ENCODE measurements at regions not wholly inside any gene's neighbourhood (a gene's known extent, or its start where the extent isn't known, plus 50 kb on each side); places are given as distances from the start of the nearest gene placed in this dataset.
"Not testable (repeated sequence)": the region's sequence is repeated elsewhere in the genome, so short reads cannot be mapped to it uniquely, and the experiment has no call there.

DNA sequence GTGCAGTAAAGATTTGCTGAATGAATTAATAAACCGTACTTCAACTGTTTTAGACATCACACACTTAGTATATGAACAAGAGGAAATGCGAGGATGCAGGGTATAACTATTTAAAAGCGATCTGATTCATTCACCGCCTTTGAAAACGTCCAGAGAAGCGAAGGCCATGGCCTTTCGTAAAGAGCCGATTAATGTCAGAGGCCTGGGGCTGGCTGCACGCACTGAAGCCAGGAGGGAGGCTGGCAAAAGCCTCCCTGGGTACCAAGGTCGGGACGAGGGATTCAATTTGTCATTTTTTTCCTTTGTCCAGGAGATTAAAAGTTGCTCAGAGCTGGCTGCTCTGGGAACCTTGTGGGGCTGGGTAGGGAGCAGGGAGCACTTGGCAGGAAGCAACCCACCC is 307.4 kb downstream of the NPHP4 start:
- ATAC-seq, result no peak

DNA sequence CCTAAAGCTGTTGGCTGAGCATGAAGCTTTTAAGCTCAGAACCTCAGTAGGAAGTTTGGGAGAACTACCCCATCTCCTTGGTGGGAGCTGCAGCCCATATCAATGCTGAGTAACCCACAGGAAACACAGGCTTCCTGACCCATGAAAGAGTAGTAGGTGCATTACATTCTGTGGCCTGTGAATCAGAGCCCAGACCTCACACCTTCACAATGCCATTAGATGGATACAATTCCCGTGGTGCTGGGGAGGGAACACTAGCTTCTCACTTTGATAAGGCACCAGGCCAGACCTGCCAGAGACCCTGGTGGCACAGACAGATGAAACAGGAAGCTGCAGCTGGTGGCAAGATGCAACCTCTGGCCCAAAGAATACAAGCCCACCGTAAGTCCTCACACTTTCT is 308.8 kb downstream of the NPHP4 start:
- ATAC-seq, result no peak

DNA sequence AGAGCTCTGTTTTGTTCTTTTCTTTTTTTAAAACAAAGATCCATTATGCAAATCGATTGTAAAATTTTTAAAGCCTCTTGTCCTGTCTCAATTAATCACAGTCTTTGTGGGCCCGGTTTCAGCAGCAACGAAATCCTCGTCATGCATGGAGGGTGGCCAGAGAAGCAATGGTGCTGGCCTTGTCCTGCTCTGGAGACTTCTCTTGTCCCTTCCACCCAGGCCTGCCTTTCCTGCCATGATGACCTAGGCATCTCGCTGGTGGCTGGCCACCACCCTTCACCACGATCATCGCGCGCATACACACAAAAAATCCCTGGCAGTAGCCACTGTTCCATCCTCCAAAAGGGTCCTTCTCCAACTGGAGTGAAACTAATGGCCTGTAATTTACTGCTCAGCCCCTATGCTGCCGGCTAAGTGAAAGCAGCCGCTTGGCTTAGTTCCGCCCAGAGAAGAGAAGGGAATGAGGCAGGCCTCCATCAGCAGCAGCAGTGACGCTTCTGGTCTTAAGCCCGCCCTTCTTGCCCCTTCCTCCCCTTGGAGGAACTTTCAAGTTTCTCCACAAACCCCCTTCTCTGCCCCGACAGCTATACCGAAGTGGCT is 309.5 kb downstream of the NPHP4 start:
- no peak for ATAC-seq

DNA sequence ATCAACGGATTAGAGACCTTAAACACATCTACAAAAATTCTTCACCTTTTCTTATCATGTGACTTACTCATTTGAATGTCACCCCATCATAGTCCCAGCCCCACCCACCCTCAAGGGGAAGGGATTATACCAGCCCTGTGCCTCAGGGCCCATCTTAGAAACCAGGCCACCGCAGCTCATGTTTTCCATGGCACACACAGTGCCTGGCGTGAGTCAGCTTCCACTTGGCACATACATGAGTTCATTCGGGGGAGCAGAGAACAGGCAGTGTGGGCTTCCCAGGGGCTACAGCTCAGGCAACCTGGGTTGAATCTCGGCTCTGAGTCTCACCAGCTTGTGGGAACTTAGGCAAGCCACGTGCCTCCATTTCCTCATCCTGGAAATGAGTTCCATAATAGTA is 310.6 kb downstream of the NPHP4 start:
- no peak for ATAC-seq

DNA sequence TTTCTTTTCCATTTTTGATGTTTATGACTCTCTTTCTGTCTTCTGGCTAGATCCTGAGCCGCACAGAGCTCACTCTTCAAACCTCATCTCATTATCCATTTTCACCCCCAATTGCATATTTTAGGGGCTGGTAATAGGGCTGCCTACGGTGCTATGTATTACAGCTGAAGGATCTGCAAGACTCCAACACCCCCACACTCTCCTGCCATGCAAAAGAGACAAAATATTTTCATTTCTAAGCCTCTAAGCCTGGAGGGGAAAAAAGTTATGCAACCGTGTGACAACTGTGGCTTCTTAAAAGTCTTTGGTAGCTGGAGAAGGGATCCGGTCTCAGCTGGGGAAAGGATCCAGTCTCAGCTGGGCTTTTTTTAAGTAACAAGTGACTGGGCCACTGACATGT is 311.6 kb downstream of the NPHP4 start:
- ATAC-seq, result no peak

DNA sequence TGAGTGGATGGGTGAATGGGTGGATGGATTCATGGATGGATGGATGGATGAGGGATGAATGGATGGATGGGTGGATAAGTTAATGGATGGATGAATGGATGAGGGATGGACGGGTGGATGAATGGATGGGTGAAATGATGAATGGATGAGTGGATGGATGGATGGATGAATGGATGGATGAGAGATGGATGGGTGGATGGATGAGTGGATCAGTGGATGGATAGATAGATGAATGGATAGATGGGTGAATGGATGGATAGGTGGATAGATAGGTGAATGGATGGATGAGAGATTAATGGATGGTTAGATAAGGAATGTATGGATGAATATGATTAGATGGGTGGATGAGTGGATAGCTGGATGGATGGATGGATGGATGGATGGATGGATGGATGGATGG is 313.5 kb downstream of the NPHP4 start:
- no peak for ATAC-seq

DNA sequence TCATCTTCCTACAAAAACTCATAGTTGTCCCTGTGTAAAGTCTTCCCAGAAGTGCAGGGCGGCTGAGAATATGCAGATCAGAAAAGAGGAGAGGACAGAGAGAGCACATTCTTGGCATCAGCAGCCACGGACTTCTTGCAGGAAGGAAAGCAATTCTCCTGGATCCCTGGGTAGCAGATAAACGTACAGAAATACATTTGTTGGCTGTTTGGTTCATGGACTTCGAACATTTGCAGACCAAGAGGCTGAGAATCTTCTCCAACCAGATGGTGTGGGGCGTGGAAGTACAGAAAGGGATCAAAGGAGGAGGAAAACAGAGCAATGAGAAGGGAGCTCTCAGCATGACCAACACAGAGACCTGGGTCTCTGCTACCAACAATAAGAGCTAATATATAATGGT is 319.9 kb downstream of the NPHP4 start:
- not testable (repeated sequence) for ATAC-seq

DNA sequence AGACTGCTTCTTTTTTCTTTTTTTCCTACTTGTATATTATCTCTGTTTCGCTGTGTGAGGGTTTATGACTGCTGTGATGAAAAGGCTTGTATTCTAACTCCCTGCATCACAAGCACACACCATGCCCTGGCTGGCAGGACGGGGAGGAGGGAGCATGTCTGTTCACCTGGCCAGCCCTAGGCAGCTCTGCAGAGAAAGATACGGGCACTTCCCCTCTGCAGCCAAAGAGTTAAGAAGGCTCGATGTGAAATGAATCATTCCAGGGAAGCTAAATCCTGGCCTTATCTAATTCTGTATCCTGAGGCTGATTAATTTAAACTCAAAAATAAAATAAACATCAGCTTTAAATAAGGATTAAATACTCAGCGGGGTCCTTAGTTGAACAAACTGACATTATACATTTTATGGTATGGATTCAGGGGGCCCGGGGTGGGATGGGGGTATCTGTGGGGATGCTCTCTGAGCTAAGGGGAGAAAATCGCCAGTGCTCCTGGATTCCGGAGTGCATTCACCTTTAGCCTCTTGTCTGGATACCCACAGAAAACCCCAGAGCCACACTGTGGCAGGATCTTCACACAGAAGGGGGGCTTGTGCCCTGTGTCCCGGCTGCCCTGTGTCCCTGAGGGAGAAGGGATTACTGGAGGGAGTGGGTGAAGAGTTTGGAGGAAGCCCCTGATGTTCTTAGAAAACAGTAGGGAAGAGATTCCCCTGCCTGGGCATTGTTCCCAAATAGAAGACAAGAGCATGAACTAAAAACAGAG is 321.5 kb downstream of the NPHP4 start:
- no peak for ATAC-seq

DNA sequence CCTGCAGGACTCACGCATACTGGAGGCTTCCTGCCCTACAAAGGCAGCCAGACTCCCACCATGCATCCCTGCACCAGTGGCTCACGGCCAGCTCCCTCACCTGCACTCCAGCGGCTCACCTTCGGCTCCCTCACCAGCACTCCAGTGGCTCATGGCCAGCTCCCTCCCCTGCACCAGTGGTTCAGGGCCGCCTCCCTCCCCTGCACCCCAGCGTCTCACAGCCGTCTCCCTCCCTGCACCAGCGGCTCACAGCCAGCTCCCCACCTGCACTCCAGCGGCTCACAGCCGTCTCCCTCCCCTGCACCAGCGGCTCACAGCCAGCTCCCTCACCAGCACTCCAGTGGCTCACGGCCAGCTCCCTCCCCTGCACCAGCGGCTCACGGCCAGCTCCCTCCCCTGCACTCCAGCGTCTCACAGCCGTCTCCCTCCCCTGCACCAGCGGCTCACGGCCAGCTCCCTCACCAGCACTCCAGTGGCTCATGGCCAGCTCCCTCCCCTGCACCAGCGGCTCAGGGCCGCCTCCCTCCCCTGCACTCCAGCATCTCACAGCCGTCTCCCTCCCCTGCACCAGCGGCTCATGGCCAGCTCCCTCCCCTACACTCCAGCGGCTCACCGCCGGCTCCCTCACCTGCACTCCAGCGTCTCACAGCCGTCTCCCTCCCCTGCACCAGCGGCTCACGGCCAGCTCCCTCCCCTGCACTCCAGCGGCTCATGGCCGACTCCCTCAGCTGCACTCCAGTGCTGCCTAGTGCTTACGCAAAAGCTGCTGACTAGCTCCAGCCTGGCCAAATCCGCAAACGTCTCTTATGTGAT is 324.5 kb downstream of the NPHP4 start:
- ATAC-seq, result no peak

DNA sequence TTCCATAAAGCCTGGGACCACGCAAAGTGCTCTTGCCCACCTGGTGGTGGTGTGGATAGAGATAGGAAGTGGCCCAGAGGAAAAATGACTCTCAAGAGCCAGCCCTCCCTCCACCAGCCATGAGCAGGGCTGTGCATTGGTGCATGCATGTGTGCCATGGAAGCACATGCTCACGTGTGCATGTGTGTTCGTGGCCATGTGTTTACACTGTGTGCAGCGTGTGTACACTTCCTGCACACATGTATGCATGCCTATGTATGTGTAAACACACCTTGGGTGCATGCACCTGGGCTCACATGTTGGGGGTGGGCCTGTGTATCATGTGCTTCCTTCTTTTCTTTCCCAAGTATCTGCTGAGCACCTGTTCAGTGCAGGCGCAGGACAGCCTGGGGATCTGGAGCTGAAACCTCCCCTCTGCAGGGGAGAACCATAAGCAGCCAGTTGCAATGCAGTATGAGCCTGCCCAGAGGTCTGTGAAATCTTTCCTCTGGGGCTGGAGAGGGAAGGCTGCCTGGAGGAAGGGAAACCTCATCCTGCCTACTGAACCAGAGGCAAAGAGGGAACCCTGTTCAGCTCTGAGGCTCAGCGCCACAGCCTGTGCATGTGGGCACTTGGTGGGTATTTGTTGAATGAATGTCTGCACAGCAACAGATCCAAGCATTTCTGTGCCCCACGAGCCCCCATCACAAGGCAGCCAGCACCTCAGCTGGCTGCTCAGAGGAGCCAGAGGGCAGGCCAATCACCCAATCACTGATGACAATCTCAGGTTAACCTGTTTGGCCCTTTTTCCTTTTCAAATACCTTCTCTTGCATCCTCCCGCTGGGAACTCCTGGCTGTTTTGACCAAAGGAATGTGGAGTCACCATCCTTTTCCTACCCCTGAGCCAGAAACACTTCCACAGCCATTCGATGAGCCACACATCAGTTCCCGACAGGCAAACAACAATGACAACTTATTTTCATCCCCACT is 327.0 kb downstream of the NPHP4 start:
- ATAC-seq, result no peak

DNA sequence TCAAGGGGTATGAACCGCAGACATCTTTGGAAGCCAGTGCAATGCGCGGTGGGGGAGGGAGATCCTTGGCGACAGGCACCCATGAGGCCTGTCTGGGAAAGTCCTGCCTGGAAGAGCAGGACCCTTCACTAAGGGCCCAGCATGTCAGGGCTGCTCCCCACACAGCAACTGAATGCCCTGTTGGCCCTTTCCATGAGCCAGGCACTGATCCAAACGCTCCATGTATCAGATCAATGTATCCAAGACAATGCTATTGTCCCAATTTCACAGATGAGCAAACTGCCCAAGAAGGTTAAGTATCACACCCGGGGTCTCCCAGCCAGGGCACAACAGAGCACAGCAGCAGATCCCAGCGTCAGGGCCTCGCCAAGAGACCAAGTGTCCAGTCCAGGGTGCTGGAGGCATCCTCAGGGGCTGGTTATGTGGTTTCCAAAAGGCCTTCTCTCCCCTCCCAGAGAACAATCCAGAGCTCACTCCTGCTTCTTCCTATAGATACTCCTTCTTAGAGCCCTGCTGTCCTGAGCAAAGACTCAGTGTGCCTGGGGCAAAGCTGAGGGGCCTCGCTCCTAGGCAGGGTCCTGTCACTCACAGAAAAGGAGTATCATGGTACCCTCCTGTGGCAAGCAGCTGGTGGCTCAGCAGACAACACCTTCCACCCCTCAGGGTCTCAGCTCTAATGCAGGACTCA is 328.0 kb downstream of the NPHP4 start:
- ATAC-seq, result no peak

DNA sequence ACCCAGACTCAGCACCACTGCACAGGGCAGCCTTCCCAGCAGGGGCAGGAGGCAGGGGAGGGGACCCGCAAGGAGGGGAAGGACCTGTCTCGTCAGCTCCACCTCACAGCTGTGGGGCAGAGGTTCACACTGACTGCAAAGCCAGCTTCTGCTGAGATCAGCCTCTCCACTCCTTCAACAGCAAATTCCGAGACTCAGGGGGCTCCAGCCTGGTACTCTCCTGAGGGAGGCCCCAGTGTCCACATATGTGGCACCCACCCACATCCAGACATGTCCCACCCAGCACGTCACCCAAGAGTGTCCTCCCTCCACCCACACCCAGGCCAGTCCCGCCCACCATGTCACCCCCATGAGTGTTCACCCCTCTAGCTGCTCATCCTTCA is 329.5 kb downstream of the NPHP4 start:
- ATAC-seq, result no peak

DNA sequence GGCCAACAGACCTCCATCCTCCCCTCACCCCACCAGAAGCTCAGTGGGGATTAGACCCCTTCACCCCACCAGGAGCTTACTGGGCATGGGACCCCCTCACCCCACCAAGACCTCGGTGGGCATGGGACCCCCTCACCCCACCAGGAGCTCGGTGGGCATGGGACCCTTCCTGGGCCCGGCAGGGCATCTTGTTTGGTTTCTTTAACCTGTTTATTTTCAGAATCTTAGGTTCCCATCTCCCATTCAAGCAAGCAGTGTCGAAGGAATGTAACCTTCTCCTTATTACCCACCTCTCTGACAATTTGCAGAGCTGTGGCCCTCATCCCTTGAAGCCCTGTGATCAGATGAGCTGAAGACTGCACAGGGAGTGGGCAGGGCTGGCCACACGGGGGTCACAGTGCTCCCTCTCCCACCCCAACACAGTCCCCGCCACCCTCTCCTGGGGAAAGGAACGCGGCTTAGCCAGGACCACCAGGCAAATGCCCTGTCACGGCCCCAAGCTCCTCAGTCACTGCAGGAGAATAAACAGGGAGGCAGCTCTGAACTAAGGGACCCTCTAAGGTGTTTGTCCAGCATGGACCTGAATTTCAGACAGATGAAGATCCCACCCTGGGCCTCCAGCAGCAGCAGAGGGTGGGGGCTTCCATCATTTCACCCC is 330.0 kb downstream of the NPHP4 start:
- ATAC-seq, result no peak

DNA sequence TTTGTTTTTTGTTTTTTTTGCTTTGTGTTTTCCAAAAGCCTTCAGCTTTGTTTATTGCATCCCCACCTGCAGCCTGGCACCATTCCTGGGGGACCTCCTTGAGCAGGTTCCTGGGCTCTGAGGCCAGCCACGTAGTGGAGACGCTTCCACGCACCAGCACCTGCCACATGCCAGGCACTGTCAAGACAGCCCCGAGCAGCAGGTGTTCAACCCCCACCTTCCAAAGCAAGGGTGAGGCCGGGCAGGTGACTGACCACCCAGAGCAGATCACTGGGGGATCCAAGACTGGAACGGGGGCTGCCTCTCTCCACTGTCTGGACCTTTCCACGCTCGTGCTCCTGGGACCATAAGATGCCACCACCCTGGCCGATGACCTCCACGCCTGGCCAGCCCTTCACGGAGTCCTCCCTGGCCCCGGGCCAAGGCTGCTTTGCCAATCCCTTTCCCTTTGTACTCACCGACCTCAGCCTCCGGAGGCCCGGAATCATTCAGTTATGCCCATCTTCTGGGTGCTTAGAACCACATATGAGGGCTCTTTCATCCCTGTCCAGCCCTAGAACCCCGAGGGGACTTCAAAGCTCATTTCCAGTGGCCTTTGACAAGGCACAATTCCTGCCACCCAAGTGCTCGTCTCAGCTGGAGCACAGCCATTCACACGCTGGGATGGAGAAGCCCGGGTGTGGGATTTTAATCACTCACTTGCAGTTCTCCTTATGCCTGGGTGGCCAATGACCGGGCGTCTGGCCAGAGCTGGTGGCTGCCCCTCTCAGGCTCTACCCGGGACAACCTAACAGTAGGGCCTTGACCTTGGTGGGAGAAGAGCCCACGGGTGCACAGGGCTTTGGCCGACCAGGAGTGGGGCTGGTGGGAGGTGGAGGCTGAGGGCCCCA is 330.8 kb downstream of the NPHP4 start:
- no peak for ATAC-seq

DNA sequence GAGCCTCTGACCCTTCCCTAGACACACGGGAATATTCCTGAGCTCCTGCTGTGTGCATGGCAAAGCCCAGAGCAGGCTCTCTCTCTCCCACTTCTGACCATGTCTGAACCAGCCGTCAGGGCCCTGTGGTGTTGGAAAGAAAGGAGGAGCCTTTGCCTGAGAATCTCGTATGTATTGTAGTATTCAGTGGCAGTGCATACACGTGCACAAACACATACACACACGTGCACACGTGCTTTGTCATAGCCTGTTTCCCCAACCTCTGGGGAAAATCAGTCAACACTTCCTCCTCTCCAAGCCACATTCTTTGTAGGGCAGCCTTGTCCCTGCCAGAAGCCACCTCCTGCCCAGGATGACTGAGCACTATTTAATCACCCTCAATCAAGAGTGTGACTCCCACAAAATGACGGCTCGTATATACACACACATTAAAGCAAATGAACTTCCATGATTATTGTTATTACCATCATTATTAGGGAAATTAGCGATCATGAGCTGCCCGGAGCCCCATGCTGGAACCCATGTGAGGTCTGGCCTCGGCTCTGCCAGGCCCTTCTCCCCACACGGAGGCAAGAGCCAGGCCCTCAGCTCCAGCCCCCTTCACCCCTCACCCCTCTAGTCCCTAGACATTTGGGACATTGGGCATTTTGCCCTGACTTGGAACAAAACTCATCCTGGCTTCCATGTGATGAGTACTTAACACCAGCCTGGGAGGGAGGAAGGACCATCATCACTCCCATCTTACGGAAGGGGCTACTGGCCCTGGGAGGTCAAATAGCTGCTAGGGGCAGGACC is 331.9 kb downstream of the NPHP4 start:
- ATAC-seq, result peak; percentile 77

DNA sequence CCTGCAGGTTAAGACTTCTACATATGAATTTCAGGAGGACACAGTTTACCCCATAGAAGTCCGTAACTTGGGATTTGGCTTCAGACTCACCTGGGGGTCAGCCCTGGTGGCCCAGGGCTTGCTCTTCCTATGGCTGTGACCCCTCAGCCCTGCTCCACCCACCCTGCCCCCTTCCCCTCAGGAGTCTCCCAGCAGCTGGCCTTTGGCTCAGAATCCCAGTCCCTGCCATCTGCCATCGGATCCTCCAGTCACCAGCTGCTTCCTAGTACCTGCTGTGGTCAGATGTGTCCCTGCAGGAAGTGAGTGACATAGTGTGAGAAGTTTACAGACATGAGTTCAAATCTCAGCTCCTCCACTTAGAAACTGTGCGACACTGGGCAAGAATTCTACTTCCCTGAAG is 332.6 kb downstream of the NPHP4 start:
- ATAC-seq, result no peak

DNA sequence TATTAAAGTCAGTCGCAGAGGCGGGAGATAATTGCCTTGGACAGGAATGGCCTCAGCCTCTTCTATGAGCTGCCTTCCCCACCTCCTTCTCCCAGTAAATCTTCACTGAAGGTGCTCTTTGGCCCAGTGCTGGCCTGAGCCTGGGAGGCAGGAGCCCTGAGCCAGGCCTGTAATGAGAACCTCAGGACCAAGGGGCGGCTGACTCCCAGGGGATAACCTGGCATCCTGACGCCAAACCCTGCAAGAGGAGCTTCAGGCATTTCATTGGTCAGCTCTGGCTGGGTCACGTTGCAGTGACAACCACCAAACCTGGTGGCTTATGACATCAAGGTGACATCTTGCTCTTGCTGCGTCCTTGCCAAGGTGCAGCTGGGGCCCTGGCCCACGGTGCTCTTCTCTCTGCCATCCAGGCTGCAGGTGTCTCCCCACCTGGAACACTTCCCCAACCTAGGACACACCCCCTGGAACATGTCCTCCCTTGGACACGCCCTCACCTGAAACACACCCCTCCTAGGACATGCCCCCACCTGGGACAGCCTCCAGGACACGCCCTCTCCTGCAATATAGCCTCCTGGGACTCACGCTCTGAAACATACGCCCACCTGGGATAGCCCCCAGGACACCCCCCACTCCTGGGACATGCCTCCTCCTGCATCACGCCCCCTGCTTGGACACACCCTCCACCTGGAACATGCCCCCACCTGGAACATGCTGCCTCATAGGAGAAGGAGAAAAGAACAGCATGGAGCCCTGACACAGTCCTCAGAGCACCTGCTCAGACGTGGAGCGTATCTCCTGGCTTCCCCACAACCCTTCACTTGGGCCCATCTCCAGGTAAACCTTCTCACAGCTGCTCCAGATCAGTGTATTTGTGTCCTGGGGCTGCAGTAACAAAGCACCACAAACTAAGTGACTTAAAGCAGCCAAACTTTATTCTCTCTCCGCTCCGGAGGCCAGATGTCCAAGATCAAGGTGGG is 333.6 kb downstream of the NPHP4 start:
- ATAC-seq, result peak; percentile 76

Data from esophagus mucosa (tissue), 1 donor.